ENCODE measurements at regions not wholly inside any gene's neighbourhood (a gene's known extent, or its start where the extent isn't known, plus 50 kb on each side); places are given as distances from the start of the nearest gene placed in this dataset.

- Mint-ChIP-seq H3K4me3 (ENCODE audit: unreplicated experiment) (no peak overlapping the region), H3K9me3 (ENCODE audit: unreplicated experiment) (peaks cover 20% of the 10 kb centered on the region), H3K4me1 (ENCODE audit: insufficient read depth, unreplicated experiment) (no peaks in the 10 kb centered on the region), H3K36me3 (ENCODE audit: insufficient read depth, unreplicated experiment) (no peaks in the 10 kb centered on the region), H3K27ac (ENCODE audit: low read depth, unreplicated experiment) (no peak overlapping the region), H3K27me3 (ENCODE audit: insufficient read depth, unreplicated experiment) (peaks cover 65% of the 10 kb centered on the region)
- ChIA-PET POLR2A (no interaction called here), CTCF (no interaction called here)
- no TSS peak for BruUV-seq (replicated peaks)
- DNase-seq (ENCODE audit: unreplicated experiment), result no peak
- TF ChIP-seq CTCF (IDR thresholded peaks at IDR 0.05; ENCODE audit: unreplicated experiment), result no peak
- intact Hi-C loops (cut with micrococcal nuclease), result no loop called here
Measured at GRCh38 chr14:101428409-101428808, 132.9 kb upstream of the DIO3 start.

- Mint-ChIP-seq H3K9me3 (ENCODE audit: unreplicated experiment) (peaks cover 6% of the 10 kb centered on the region), H3K4me1 (ENCODE audit: insufficient read depth, unreplicated experiment) (no peaks in the 10 kb centered on the region), H3K4me3 (ENCODE audit: unreplicated experiment) (no peak overlapping the region), H3K27me3 (ENCODE audit: insufficient read depth, unreplicated experiment) (peaks cover 37% of the 10 kb centered on the region), H3K36me3 (ENCODE audit: insufficient read depth, unreplicated experiment) (no peaks in the 10 kb centered on the region), H3K27ac (ENCODE audit: low read depth, unreplicated experiment) (no peak overlapping the region)
- no peak for DNase-seq (ENCODE audit: unreplicated experiment)
- ChIA-PET CTCF (no interaction called here), POLR2A (no interaction called here)
- no peak for TF ChIP-seq CTCF (IDR thresholded peaks at IDR 0.05; ENCODE audit: unreplicated experiment)
- intact Hi-C loops (cut with micrococcal nuclease), result no loop called here
- no TSS peak for BruUV-seq (replicated peaks)
Measured at GRCh38 chr14:101435546-101435945, 125.7 kb upstream of the DIO3 start.

DNA sequence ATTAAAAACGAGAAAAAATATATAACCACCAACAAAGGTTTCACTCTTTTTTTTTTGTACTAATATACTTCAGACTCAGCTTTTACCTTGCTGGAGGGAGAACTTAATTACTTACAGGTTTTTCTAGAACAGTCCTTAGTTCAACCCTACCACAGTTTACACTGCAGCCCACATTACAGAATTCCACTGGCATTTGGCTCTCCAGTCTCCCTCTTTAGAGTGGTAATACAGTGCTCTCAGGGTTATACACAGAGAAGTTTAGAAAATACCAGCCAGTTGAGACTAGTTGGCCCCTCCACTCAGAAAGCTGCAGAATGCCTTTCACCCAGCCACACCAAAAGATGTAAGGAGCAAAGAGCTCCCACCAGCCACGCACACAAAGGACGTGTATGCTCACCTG, 122.3 kb upstream of the DIO3 start:
- POLR2A ChIA-PET, result no interaction called here
- H3K9me3 Mint-ChIP-seq (ENCODE audit: unreplicated experiment), result no peaks in the 10 kb centered on the region
- TF ChIP-seq CTCF (IDR thresholded peaks at IDR 0.05; ENCODE audit: unreplicated experiment), result no peak
- no TSS peak for BruUV-seq (replicated peaks)
- intact Hi-C loops (cut with micrococcal nuclease), result no loop called here
- no peak overlapping the region for H3K4me3 Mint-ChIP-seq (ENCODE audit: unreplicated experiment)
- H3K36me3 Mint-ChIP-seq (ENCODE audit: insufficient read depth, unreplicated experiment), result no peaks in the 10 kb centered on the region
- H3K27me3 Mint-ChIP-seq (ENCODE audit: insufficient read depth, unreplicated experiment), result peaks cover 12% of the 10 kb centered on the region
- CTCF ChIA-PET, result no interaction called here
- DNase-seq (ENCODE audit: unreplicated experiment), result no peak
- H3K4me1 Mint-ChIP-seq (ENCODE audit: insufficient read depth, unreplicated experiment), result peaks cover 5% of the 10 kb centered on the region
- no peak overlapping the region for H3K27ac Mint-ChIP-seq (ENCODE audit: low read depth, unreplicated experiment)

GRCh38 chr14:101440496-101440895, 120.8 kb upstream of the DIO3 start:
- no peak for TF ChIP-seq CTCF (IDR thresholded peaks at IDR 0.05; ENCODE audit: unreplicated experiment)
- intact Hi-C loops (cut with micrococcal nuclease), result no loop called here
- Mint-ChIP-seq H3K9me3 (ENCODE audit: unreplicated experiment) (no peaks in the 10 kb centered on the region), H3K4me1 (ENCODE audit: insufficient read depth, unreplicated experiment) (peaks cover 7% of the 10 kb centered on the region), H3K27ac (ENCODE audit: low read depth, unreplicated experiment) (no peak overlapping the region), H3K36me3 (ENCODE audit: insufficient read depth, unreplicated experiment) (no peaks in the 10 kb centered on the region), H3K27me3 (ENCODE audit: insufficient read depth, unreplicated experiment) (peaks cover 10% of the 10 kb centered on the region), H3K4me3 (ENCODE audit: unreplicated experiment) (no peak overlapping the region)
- no peak for DNase-seq (ENCODE audit: unreplicated experiment)
- POLR2A ChIA-PET, result interaction anchor here (1.0 kb wide), 1 partner anchor 35 kb away, joined by 3 read pairs; no protein-coding TSS in a partner anchor
- BruUV-seq (replicated peaks), result no TSS peak
- CTCF ChIA-PET, result interaction anchor here (0.7 kb wide), 1 partner anchor 11 kb away, joined by 3 read pairs; no protein-coding TSS in a partner anchor
